NCI-H82 treated with DMSO at 0.1 percent for 48 hours (cell line): ENCODE measurements at regions not wholly inside any gene's neighbourhood (a gene's known extent, or its start where the extent isn't known, plus 50 kb on each side); places are given as distances from the start of the nearest gene placed in this dataset.
"Not testable (repeated sequence)": the region's sequence is repeated elsewhere in the genome, so short reads cannot be mapped to it uniquely, and the experiment has no call there.

Experiments
- DNase-seq: peaks from one replicate; lab custom pipeline; 2025; ENCODE audit not compliant: unreplicated experiment; lab: John Stamatoyannopoulos, UW

- DNase-seq, result not testable (repeated sequence)
These were observed 834.8 kb downstream of the C12orf50 start for GRCh38 chr12:87194389-87194788.

- DNase-seq, result no peak
These were observed 843.8 kb downstream of the C12orf50 start for GRCh38 chr12:87185367-87185766.

GRCh38 chr12:87182696-87183233 is 846.4 kb downstream of the C12orf50 start:
- DNase-seq, result no peak

GRCh38 chr12:87171356-87171755 is 857.8 kb downstream of the C12orf50 start:
- no peak for DNase-seq

- no peak for DNase-seq
These were observed 860.2 kb downstream of the C12orf50 start for GRCh38 chr12:87169010-87169409.

- DNase-seq, result no peak
These were observed 863.3 kb downstream of the C12orf50 start for GRCh38 chr12:87165733-87166375.

- DNase-seq, result no peak
These were observed 866.1 kb downstream of the C12orf50 start for GRCh38 chr12:87163122-87163521.

GRCh38 chr12:87160848-87161601 is 868.2 kb downstream of the C12orf50 start:
- no peak for DNase-seq

- no peak for DNase-seq
These were observed 871.4 kb downstream of the C12orf50 start for GRCh38 chr12:87157791-87158190.

- no peak for DNase-seq
These were observed 873.6 kb downstream of the C12orf50 start for GRCh38 chr12:87155621-87156020.

- DNase-seq, result peak; percentile 4
These were observed 876.2 kb downstream of the C12orf50 start for GRCh38 chr12:87152841-87153528.

GRCh38 chr12:87152075-87152474 is 877.1 kb downstream of the C12orf50 start:
- DNase-seq, result no peak

GRCh38 chr12:87150969-87151662 is 878.1 kb downstream of the C12orf50 start:
- no peak for DNase-seq

GRCh38 chr12:87142342-87142741 is 886.2 kb upstream of the MGAT4C start:
- no peak for DNase-seq

- no peak for DNase-seq
These were observed 884.9 kb upstream of the MGAT4C start for GRCh38 chr12:87141091-87141490.

GRCh38 chr12:87140262-87140661 is 884.1 kb upstream of the MGAT4C start:
- no peak for DNase-seq

GRCh38 chr12:87137220-87137619 is 881.0 kb upstream of the MGAT4C start:
- DNase-seq, result no peak

- no peak for DNase-seq
These were observed 880.3 kb upstream of the MGAT4C start for GRCh38 chr12:87136330-87136976.

- DNase-seq, result no peak
These were observed 871.1 kb upstream of the MGAT4C start for GRCh38 chr12:87127272-87127671.

- no peak for DNase-seq
These were observed 865.7 kb upstream of the MGAT4C start for GRCh38 chr12:87121896-87122295.

- no peak for DNase-seq
These were observed 864.2 kb upstream of the MGAT4C start for GRCh38 chr12:87120440-87120839.
